CD4-positive, alpha-beta T cell treated with Interleukin-1 beta for 1 hour (primary cell): ENCODE measurements at regions not wholly inside any gene's neighbourhood (a gene's known extent, or its start where the extent isn't known, plus 50 kb on each side); places are given as distances from the start of the nearest gene placed in this dataset.
A peak's percentile ranks its signal among the peaks of the same experiment; 100 is the strongest.

ENCODE experiments used
- DNase-seq, 2 donors: peaks; one replicate each; pipeline ENCODE4 v3.0.0-alpha.2; 2020 to 2022

DNA sequence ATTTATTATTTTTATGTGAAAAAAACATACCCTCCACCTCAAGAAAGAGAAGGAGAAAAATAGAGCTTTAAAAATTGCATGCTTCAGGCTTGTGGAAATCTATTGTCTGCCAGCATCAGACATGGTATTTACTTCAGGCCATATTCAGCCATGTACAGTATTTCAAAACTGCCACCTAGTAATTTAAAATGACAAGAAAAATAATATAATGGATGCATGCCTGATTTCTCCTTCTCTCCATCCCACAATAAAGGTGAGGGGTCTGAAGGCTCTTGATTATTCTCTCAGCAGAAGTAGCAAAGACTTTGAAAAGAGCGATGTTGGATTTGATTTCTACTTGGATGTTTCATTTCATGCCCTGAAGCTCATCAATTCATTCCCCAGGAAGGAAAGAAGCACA is 250.7 kb downstream of the TBC1D4 start:
- DNase-seq = no peak

DNA sequence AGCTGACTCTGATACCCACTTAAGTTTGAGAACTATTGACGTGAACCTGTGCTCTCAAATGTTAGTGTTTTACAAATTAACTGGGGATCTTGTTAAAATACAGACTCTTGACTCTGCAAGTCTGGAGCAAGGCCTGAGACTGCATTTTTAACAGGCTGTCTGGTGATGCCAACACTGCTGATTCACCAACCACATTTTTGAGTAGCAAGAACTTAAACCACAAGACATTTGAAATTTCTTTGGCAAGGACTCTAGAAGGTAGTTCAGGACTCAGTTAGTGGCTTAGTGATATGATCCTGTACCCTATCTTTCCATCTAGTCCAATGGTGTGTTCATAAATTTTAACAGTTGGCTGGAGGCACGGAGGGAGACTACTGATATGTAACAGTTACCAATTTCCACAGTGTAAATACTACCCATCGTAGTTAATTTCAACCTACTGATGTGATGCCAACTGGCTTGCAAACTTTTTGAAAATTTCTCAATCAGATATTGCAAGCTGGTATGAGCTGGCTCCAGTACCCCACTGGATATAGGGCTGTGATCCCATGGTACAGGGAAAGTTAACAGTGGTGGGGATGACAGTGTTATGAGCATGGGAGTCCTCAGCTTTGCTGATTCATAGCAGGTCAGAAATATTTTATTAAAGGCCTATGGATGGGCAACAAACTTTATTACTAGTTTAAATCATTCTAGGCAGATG is 255.1 kb downstream of the TBC1D4 start:
- no peak for DNase-seq

DNA sequence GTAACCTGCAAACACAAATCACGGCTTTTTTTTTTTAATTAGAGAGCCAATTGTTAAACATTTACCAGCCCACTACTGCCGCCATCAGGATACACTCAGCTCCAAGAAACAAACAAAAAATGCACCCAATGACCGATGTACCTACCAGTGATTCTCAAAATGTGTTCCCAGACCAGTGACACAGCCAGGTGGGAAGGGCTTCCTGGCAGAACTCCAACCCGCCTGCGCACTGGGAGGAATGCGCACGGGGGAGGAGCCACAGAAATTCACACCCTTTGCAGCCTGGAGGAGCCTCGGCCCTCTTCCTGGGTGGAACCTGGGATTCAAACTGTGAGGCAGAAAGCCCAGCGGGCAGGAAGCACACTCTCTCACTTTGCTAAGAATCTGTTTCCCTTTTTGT is 255.9 kb downstream of the TBC1D4 start:
- no peak for DNase-seq

DNA sequence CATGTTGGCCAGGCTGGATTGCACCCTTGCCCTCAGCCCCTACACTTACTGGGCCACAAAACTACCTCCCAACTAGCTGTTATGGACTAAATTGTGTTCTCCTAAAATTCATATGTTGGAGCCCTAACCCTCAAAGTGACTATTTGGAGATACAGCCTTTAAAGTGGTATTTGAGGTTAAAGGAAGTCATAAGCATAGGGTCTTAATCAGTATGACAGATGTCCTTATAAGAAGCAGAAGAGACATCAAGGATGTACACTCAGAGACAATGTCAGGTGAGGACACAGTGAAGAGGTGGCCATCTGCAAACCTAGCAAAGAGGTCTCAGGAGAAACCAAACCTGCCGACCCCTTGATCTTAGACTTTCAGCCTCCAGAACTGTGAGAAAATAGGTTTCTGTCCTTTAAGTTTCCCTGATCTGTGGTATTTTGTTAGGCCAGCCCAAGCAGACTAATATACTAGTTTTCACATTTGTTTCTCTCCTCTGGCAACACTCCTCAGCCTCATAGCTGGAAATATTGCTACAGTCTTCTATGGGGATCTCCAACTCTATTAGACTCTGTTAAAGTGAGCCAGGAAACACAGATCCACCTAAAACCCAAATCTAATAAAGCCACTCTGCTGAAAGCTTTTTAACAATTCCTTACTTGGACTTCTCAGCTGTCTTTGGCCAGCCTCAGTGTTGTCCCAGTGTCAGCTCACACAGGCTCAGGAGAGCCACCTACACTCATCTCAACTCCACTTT is 256.5 kb downstream of the TBC1D4 start:
- no peak for DNase-seq

GRCh38 chr13:75224053-75224742 is 257.8 kb downstream of the TBC1D4 start:
- DNase-seq = no peak

- no peak for DNase-seq
Measured at GRCh38 chr13:75222031-75222430, 259.9 kb downstream of the TBC1D4 start.

DNA sequence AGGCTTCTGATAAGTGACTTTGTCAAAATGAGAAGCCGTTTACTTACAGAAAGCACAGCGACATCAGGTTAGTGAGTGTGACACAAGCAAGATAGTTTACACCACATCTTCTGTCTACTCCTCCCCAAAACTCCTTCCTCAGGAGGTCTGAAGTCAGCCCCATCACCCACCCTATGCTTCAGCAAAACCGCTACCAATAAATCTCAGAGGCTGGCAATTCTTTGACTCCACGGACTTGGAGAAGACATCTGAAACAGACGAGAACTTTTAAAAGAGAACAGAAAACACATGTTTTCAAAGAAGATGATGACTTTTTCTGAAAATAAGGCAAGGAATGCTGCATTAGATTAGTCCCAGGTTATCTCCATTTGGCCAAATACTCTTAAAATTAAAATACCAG is 261.1 kb downstream of the TBC1D4 start:
- DNase-seq = no peak

DNA sequence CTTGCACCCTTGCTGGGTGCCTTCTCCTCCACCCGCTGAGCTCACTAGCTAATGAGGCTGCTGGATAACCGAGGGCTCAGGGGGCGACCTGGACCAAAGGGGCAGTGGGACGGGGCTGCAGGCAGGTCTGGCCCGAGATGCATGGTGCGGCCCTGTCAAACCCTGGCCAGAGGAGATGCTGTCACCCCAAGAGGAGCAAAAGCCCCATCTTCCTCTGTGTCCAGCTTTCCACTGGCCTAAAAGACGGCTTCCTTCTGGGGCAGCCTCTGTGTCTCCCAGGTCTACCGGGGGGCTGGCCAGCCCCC is 261.8 kb downstream of the TBC1D4 start:
- no peak for DNase-seq

- peak; percentile 71 to 81 for DNase-seq
Measured at GRCh38 chr13:75219479-75220237, 262.3 kb downstream of the TBC1D4 start.

- DNase-seq = no peak
Measured at GRCh38 chr13:75217949-75218348, 264.0 kb downstream of the TBC1D4 start.

DNA sequence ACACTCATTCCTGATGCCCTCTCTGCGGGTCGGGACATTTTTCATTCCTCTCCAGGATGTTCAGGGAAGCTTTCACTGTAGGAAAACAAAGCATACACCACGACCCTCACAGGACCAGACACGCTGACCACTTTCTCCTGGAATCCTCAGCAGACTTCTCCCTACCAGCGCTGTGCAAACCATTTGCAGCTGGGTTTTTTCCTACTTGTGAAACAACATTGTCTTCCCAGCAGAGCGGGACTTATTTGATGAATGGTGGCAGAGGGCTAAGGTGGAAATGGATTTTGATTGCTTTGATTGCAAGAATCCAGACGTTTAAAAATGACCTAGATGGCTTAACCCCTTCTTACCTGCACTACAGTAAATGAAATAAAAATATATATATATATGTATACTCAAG is 265.9 kb downstream of the TBC1D4 start:
- no peak for DNase-seq

- no peak for DNase-seq
Measured at GRCh38 chr13:75214846-75215245, 267.1 kb downstream of the TBC1D4 start.

GRCh38 chr13:75202981-75203380 is 279.0 kb downstream of the TBC1D4 start:
- DNase-seq = no peak

DNA sequence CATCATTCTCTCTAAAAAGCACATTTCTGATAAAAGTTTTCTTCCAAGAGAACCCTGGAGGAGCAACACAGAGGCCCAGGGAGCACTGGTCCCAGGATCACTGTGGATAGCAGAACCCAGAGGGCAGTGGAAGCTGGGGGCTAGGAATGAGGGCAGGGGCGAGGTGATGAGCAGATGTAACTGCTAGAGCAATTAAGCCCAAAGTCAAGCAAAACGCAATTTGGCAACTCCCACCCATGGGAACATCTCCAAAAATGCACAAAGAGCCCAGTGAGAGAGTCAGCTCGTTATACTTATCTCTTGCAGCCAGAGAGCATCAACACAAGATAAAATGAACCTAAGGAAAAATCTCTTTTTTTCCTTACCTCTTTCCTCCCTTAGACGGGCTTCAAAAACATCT is 284.2 kb downstream of the TBC1D4 start:
- DNase-seq = no peak

- DNase-seq = no peak
Measured at GRCh38 chr13:75196147-75196837, 285.7 kb downstream of the TBC1D4 start.

DNA sequence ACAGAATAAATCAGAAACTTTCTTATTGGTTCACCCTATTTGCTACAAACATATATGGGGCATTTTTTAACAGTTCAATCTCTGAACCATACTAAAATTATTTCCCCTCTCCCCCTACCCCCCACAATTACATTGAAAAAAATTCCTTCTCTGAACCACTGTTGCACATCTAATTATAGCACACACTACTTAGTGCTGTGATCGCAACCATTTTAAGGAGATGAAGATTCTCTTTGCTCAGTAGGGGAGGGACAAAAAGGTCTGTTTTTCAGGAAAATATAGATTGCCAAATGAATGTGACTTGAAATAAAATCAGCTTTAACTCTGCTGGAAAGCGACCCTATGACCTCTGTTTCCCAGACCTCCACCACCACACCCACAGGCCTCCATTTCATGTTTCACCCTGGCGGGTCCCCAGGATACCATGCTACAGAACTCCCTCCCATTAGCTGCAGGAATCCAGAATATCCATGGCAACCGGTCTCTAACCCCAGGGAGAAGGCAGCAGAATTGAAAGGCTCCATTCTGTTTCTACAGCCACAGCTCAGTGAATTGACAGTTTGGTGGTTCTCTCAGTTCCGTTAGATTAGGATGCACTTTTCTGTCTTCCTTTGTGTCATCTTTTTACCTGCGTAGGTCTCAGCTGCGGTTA is 286.3 kb downstream of the TBC1D4 start:
- no peak for DNase-seq

DNA sequence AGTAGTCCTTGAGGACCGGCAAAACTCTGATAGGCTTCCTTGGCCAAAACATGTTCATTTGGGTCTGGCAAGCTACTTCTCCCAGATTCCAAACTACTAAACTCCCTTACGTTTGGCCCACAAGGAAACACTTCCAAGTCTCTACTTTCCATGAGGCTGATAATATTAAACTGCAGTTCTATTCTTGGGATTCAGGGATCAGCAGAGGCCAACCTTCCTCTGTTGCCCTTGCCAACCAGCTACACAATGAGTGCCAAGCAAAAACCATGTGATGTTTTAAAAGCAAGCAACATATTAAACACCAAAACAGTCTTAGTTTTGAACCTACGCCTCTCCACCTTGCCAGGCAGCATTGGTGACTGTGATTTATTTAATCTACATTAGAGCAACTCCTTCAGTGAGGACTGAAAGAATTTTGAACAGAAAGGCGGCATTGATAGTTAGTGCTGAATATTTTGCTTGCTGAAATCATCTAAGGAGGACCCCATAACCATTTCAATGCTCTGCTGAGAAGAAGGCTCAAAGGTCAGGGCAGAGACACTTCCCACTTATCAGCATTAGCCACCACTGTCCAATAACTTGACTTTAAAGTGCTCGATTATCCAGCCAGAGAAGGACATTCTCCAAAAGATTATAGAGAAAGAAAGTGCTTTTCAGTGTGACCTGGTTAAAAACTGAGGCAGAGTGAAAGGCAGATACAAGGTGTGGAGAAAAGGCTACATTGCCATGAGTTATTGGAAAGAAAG is 287.1 kb downstream of the TBC1D4 start:
- DNase-seq = no peak

DNA sequence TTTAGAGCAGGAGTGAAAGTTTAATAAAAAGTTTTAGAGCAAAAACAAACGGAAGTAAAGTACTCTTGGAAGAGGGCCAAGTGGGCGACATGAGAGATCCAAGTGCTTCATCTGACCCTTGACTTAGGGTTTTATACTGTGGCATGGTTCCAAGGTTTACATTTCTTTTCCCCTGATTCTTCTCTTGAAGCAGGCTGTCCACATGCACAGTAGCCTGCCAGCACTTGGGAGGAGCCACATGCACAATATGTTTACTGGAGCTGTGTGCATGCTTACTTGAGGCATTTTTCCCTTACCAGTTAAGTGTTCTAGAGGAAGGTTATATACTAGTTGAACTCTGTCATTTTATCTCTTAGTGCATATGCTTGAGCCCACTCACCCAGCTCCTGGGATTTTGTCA is 295.6 kb downstream of the TBC1D4 start:
- DNase-seq = no peak

- no peak for DNase-seq
Measured at GRCh38 chr13:75181906-75182305, 300.1 kb downstream of the TBC1D4 start.

GRCh38 chr13:75180805-75181455 is 301.0 kb downstream of the TBC1D4 start:
- DNase-seq = no peak

GRCh38 chr13:75178436-75178835 is 303.5 kb downstream of the TBC1D4 start:
- no peak for DNase-seq
